ENCODE measurements at regions not wholly inside any gene's neighbourhood (a gene's known extent, or its start where the extent isn't known, plus 50 kb on each side); places are given as distances from the start of the nearest gene placed in this dataset.

GRCh38 chr12:46908236-46908935, 82.6 kb upstream of the SLC38A4 start:
- TF ChIP-seq POLR2A (IDR thresholded peaks at IDR 0.05; ENCODE audit: low read depth, low read length): no peak
- TF ChIP-seq MYC (IDR thresholded peaks at IDR 0.05; ENCODE audit: low read depth, low read length): no peak
- TF ChIP-seq CTCF (IDR thresholded peaks at IDR 0.05; ENCODE audit: extremely low read depth in 1 of 2, insufficient read depth in 1 of 2, low read depth in 1 of 2, low read length in 2 of 2): no peak
- no peak for TF ChIP-seq EZH2 (IDR thresholded peaks at IDR 0.05; ENCODE audit: borderline replicate concordance, low read depth, low read length, severe bottlenecking)
- no peak for TF ChIP-seq POLR2AphosphoS5 (IDR thresholded peaks at IDR 0.05; ENCODE audit: insufficient read depth, low read depth, low read length)
- no peak for TF ChIP-seq MAX (IDR thresholded peaks at IDR 0.05; ENCODE audit: insufficient read depth, insufficient read length)
- TF ChIP-seq GATA2 (IDR thresholded peaks at IDR 0.05; ENCODE audit: insufficient read depth, insufficient read length, low read depth, low read length): no peak
- TF ChIP-seq JUN (IDR thresholded peaks at IDR 0.05; ENCODE audit: borderline replicate concordance, insufficient read depth, insufficient read length, low read depth): no peak
- TF ChIP-seq FOS (IDR thresholded peaks at IDR 0.05; ENCODE audit: borderline replicate concordance, insufficient read depth, low read length): no peak

Measured in endothelial cell of umbilical vein (primary cell).